GM21825 (cell line): ENCODE measurements at regions not wholly inside any gene's neighbourhood (a gene's known extent, or its start where the extent isn't known, plus 50 kb on each side); places are given as distances from the start of the nearest gene placed in this dataset.
"Not testable (repeated sequence)": the region's sequence is repeated elsewhere in the genome, so short reads cannot be mapped to it uniquely, and the experiment has no call there.

ENCODE experiments used
- ATAC-seq: cut with Tn5 transposase; IDR thresholded peaks from one replicate; pipeline ENCODE4 v1.9.1; 2021; ENCODE audit warnings: mild to moderate bottlenecking, moderate library complexity; ENCODE audit not compliant: unreplicated experiment

DNA sequence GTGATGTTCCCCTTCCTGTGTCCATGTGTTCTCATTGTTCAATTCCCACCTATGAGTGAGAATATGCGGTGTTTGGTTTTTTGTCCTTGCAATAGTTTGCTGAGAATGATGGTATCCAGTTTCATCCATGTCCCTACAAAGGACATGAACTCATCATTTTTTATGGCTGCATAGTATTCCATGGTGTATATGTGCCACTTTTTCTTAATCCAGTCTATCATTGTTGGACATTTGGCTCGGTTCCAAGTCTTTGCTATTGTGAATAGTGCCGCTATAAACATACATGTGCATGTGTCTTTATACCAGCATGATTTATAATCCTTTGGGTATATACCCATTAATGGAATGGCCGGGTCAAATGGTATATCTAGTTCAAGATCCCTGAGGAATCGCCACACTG, 229.4 kb downstream of the HTR1A start:
- ATAC-seq = not testable (repeated sequence)

DNA sequence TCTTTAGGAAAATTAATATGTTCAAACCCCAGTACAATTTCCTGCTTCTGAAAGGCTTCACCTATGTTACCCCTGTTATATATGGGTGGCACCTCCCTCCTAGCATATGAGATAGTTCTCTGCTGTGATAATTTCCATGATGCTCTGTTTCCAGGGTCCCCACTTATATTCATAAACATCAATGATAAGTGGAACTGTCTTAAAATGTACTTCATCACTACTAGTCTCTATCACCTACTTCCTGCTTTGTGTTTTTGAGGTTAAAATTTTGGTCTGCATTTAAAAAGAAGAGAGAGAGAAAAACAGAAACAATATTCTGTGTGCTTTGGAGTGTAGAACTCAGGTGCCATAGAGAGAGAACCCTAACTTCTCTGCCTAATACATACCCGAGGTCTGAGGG, 234.7 kb downstream of the HTR1A start:
- no peak for ATAC-seq

DNA sequence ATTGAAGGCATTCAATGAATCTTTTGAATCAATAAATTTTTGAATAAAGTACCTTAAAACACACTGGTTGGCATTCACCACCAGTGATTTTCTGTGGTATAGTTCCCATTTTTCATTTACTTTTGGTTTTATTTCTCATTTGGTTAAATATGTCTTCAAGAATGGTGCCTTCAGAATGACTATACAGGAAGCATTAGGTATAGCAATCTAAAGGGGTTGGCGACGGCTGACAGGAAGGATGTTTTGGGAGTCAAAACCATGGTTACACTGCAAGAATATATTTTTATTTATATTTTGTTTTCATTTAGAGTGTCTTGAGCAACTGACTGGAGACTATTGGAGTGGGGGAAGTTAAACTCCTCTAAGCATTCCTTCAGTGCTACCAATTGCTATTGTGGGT, 235.7 kb downstream of the HTR1A start:
- no peak for ATAC-seq

DNA sequence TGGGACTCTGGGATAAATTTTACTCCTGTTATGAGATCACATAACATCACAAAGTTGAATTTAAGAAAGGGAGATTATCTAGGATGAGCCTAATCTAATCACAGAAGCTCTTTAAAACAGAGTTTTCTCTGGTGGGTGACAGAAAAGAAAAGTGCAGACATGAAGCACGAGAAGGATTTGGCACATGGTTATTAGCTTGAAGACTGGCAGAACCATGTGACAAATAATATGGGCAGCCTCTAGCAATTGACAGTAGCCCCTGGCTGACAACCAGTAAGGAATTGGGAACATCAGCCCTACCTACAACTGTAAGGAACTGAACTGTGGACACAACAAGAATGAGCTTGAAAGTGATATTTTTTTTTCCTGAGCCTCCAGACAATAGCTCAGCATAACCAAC, 243.1 kb downstream of the HTR1A start:
- no peak for ATAC-seq

DNA sequence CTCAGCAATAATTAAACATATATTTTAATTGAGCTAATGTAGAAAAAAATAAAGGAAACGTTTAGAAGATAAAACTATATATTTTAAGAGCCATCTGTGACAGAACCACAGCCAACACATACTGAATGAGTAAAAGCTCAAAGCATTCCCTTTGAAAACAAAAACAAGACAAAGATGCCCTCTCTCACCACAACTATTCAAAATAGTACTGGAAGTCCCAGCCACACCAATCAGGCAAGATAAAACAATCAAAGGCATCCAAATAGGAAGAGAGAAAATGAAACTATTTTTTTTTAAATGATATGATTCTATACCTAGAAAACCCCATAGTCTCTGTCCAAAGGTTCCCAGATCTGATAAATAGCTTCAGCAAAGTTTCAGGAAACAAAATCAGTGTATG, 262.0 kb downstream of the HTR1A start:
- no peak for ATAC-seq

DNA sequence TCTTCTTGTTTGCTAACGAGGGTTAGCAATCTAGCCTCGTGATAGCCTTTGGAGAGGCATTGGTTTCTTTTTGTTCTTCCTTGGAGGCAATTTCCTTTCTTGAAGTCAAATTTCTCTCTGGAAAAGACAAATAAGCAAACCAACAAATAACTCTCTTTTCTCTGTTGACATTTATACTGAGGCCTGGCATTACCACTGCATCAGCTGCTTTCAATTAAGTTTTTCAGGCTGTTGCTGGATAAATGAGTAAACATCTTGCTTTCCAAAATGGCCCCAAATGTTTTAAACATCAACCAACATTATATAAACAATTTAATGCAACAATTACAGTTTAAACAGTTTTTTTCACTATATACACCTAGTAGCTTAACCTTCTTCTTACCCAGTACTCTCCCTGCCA, 264.4 kb downstream of the HTR1A start:
- ATAC-seq = no peak

DNA sequence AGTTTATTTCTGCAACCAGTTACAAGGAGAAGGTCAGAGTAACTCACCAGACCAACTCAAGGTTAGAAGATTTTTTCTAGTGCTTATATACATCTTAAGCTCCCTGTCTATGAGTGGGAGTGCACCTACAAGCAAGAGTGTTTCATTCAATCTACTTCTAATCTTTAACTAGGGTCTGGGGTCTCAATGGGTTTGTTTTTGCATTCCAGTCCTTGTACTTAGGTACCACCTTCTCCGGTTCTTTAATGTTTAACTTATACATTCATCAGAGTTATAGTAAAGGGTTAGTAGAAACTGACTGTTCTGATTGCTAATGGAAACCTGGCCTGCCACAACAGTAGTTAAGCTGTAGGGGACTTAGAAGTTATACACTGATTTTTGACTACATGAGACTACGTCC, 271.7 kb downstream of the HTR1A start:
- no peak for ATAC-seq

DNA sequence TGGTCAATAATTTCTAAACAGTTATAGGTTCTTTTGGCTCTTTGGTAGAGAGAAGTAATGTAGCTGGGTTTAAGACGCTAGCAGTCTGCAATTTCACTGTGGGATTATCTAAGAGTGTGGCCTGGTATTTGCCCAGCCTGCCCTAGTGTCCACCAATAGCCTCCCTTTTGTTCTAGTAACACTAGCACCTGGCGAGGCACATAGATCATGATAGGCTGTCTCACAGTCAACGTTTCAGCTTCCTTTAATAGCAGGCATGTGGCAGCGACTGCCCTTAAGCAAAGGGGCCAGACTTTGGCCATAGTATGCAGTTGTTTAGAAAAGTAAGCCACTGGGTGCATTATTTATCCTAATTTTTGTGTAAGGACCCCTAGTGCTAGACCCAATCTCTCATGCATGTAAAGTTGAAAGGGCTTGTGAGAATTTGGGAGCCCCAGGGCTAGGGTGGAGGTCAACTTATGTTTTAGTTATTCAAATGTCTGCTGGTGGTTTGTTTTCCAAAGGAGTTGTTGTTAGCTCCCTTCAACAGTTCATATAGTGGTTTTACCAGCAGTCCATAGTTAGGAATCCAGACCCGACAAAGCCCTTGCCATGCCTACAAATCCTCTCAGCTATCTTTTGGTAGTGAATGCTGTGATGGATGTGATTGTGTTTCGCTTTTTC, 274.3 kb downstream of the HTR1A start:
- ATAC-seq = no peak

DNA sequence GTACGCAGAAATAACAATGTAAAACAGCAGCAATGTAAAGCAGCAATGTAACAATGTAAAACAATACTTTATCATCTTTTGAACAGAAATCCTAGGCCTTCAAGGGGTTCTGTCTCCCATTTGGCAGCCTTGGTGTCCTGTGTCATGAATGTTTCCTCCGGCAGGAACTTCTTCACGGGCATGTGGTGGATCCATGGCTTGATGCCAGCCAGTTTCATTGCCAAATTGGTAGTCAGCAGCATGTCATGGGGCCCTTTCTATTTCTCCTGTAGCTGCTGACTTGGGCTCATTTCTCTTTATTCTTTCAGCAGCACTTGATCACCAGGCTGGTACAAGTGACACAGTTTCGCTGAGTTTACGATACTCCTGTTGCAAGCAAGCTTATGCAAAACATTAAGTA, 275.3 kb downstream of the HTR1A start:
- ATAC-seq = no peak

DNA sequence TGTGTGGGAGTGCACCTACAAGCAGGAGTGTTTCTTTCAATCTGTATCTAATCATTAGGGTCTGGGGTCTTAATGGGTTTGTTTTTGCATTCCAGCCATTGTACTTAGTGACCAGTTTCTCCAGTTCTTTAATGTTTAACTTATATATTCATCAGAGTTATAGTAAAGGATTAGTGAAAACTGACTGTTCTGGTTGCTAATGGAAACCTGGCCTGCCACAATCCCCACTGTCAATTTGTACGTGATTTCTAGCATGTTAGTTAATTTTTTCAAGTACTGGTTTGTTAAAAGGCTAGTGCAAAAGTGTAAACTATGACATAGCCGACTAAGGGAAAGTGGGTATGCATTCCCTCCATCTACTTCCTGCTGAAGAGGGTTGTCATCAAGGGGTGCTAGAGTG, 276.1 kb downstream of the HTR1A start:
- ATAC-seq = no peak

DNA sequence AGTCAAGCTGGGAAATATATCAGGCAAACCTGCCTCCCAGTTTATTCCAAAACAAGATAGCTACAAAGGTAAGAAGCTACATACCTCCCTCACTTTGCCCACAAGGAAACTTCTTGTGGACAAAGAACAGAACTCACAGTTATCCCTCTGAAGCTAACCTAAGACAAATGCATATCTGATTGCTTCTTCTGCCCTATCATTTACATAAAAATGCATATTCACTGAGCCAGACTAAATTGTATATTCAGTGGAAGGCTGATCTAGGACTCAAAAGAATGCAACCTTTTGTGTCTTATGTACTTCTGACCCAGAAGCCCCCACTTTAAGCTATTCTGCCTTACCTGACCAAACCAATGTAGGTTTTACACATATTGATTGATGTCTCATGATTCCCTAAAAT, 276.8 kb downstream of the HTR1A start:
- no peak for ATAC-seq

DNA sequence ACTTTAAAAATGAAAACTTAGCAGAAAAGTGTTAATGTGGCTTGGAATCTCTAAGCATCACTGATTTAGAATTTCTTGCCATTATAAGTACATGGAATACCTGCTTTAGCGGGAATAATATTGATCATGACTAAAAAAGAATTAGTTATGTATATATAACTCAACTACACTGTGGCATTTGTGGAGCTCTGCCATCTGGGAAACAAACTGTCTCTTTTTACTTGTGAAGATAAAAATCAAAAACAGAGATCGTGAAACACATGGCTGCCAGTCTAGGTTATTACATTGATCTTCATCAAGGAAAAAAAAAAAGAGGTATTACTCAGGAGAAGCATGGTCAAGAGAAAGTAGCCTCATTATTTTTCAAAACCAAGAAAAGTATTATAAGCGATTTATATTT, 287.4 kb downstream of the HTR1A start:
- no peak for ATAC-seq

DNA sequence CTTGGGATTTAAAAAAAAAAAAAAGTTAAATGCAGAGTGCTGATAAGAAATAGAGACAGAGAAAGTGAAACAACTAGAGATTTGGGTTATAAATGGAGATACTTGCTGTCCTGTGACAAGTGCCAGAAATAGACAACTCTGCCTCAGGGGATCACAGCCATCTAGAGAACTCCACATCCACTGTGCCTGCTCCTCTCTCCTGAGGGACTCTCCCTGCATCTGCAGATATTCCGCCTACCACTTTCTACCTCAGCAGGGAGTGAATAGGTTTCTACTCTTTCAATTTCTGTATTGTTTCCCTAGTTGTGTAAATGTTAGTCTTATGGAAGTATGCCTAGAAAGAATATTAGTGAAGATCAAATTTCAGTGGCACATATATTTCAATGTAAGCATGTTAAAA, 307.2 kb downstream of the HTR1A start:
- no peak for ATAC-seq

DNA sequence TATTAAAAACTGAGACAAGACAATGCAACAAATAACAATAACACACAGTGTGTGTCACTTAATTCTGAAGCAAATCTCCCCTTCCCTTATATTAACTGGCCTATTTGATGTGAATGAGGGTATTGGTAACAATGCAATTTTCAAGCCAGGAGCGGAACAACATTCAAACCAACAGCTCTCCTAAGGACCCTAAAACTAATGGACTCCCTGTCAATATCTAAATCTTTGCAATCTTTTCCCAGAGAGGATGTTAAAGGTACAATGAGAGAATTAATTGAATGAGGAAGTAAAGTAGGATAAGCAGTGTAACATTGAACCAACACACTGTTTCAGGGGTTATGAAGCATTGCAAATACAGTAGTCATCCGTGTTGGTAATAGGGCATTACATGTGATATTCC, 311.7 kb downstream of the HTR1A start:
- no peak for ATAC-seq

DNA sequence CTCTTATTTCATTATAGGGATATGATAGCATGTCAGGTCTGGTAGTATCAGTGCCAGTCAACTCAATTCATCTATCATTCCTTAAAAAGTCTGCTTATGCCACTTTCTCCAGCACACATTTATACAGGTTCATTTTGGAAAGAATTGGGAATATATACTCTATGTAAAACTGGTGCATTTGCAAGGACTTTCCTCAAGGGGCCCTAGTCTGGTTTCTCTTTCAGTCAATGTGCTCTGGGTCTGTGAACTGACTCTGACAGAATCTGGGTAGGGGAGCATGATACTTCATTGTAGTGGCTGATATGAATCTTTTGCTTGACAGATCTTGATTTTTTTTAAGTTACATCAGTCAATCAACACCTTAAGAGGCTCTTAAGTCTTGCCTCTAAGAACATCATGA, 313.9 kb downstream of the HTR1A start:
- no peak for ATAC-seq

DNA sequence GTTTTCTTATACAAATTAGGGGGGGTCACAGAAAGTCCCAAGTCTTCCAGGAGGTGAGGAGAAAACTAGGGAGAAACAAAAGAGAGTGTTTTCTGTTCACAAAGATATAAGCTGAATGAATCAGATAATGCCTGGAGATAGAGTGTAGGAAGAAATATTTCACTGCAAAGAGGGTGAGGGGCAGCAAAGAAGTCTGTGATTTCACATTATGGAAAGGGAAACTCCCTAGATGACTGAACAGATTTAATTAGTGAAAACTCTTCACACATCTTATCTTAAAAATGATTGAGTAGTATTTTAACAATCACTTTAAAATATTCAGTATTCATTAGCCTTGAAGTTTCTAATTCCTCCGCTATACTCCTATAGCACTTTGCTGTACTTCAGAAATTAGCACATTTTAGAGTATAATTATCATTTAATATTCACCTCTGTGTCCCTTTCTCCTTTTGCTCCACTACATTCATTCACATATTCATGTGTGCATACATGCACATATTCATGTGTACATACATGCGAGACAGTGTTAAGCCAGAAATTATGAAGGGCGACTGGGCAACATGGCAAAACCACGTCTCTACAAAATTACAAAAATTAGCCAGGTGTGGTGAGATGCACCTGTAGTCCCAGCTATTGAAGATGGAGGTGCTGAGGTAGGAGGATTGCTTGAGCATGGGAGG, 332.2 kb downstream of the HTR1A start:
- no peak for ATAC-seq

DNA sequence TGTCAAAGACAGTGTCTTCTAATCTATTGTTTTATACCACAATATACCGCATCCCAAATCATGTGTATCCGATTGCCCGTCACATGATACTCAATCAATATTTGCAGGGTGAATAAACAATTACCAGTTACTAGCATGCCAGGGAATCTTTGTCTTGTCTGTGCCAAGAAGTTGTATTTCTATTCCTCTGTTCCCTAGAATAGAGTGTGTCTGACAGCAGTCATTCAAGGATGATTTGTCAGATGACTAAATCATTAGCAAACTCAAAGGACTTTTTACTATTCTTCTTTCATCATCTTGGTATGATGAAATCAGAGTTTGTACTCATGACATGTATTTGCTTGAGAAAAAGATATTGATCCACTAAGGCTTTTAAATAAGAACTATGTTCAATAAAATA, 348.8 kb downstream of the HTR1A start:
- ATAC-seq = no peak

DNA sequence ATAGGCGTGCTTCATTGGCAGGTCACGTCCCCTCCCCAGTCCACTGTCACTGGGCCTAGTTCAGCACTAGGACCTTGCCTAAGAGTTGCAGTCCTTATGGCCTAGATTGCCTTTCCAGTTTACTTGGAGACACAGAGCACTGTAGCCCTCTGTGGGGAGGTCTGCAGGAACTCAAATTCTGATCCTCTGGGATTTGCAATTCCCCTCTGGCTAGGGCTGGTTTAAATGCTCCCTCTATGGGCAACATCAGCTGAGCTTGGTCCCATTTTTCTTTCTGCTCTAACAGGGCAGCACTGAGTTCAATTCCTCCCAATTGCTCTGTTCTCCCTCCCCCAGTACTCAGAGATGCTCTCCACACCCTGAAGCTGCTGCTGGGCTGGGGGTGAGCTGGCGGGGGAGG, 358.2 kb downstream of the HTR1A start:
- no peak for ATAC-seq

DNA sequence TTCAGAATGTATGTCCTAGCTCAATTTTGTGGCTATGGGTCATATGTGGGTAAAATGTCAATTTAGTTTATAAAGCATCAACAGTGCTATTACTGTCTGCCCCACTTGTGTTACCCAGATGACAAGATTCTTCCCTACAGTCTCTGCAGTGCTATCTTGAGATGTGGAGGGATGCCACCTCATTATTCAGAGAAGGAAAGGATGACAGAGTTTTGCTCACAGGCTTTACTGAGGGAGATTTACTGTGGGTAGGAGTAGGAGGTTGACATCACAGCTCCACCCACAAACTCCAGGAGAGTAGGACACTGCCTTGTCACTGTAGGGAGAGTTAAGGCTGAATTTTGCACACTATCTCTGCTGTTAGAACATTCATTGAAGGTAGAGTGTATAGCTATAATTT, 359.3 kb downstream of the HTR1A start:
- ATAC-seq = no peak

DNA sequence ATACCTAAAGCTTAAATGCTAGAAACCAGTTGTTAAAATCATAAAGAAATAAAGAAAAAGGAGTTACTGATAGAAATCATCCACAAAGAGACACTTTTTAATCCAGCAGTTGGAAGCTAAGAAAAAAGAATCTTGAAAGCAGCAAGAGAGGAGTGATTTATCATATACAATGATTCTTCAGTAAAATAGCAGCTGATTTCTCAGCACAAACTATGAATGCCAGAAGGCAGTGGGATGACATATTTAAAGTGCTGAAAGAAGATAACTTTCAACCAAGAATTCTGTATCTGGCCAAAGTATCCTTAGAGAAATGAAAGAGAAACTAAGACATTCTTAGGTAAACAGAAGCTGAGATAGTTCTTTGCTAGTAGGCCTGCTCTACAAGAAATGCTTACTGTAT, 366.0 kb downstream of the HTR1A start:
- no peak for ATAC-seq

DNA sequence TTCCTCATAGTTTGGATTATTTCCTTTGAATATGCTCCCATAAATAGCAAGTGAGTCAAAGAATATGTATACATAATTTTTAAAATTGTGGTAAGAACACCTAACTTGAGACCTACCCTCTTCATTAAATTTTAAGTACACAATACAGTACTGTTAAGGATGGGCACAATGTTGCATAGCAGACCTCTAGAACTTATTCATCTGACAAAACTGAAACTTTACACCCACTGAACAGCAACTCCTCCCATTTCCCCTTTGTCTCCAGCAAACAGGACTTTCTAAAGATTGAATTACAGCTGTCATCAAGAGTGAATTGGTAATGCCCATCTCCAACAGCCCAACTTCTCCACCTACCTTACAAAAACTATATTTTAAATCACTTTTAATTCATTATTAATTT, 388.9 kb downstream of the HTR1A start:
- no peak for ATAC-seq

DNA sequence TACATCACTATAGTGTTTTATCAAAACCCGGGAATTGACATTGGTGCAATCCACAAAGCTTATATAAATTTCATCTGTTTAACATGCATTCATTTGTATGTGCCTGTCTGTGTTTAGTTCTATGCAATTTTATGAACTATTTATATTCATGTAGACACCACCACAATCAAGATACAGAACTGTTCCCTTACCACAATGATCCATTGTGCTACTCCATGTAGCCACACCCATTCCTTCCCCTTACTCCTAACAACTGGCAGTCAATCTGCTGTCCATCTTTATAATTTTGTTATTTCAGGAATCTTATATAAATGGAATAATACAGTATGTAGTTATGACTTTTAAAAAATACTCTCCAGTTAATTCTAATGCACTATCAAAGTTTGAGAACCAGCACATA, 389.5 kb downstream of the HTR1A start:
- ATAC-seq = no peak

DNA sequence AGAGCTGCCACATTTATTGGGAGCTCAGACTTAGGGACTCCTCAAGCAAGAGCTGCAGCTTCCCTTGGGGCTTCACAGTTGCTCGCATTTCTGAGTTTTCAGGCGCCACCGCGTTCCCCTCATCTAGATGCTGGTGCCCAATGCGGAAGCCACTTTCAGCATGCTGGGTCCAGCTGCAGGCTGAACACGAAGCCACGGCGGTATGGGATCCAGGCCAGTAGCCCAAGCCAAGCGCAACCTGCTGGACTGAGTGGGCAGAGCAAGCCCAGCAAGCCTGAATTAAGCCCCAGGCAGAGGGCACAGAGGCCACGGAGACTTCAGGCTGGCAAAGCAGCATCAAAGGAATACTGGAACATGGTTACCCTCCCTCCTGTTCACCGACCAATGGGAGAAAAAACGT, 391.5 kb downstream of the HTR1A start:
- no peak for ATAC-seq
